ENCODE measurements at regions not wholly inside any gene's neighbourhood (a gene's known extent, or its start where the extent isn't known, plus 50 kb on each side); places are given as distances from the start of the nearest gene placed in this dataset.

DNA sequence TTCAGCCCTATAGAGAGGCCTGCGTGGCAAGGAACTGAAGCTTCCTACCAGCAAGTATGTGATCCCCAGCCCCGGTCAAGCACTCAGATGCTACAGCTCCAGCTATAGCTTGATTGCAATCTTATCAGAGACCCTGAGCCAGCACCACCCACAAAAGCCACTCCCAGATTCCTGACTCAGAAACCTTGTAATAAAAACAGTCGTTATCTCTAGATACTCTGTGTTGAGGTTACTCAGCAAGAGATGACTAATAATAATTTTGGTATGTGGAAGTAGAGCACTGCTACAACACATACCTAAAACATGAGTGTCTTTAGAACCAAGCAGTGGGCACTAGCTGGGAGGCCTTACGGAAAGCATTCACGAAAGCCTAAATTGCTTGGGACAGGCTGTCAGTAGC, 216.9 kb downstream of the UXS1 start (continued):
- TF ChIP-seq, protein P1, sequence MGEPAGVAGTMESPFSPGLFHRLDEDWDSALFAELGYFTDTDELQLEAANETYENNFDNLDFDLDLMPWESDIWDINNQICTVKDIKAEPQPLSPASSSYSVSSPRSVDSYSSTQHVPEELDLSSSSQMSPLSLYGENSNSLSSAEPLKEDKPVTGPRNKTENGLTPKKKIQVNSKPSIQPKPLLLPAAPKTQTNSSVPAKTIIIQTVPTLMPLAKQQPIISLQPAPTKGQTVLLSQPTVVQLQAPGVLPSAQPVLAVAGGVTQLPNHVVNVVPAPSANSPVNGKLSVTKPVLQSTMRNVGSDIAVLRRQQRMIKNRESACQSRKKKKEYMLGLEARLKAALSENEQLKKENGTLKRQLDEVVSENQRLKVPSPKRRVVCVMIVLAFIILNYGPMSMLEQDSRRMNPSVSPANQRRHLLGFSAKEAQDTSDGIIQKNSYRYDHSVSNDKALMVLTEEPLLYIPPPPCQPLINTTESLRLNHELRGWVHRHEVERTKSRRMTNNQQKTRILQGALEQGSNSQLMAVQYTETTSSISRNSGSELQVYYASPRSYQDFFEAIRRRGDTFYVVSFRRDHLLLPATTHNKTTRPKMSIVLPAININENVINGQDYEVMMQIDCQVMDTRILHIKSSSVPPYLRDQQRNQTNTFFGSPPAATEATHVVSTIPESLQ (CRISPR knock-in tag; IDR thresholded peaks at IDR 0.05), result no peak
- TF ChIP-seq NR3C1 (CRISPR knock-in tag; conservative IDR thresholded peaks at IDR 0.05; ENCODE audit: low read depth) (no peak), ZNF423 (CRISPR knock-in tag; IDR thresholded peaks at IDR 0.05) (no peak)
- TF ChIP-seq, protein P2, sequence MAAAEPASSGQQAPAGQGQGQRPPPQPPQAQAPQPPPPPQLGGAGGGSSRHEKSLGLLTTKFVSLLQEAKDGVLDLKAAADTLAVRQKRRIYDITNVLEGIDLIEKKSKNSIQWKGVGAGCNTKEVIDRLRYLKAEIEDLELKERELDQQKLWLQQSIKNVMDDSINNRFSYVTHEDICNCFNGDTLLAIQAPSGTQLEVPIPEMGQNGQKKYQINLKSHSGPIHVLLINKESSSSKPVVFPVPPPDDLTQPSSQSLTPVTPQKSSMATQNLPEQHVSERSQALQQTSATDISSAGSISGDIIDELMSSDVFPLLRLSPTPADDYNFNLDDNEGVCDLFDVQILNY (CRISPR knock-in tag; IDR thresholded peaks at IDR 0.05), result no peak

DNA sequence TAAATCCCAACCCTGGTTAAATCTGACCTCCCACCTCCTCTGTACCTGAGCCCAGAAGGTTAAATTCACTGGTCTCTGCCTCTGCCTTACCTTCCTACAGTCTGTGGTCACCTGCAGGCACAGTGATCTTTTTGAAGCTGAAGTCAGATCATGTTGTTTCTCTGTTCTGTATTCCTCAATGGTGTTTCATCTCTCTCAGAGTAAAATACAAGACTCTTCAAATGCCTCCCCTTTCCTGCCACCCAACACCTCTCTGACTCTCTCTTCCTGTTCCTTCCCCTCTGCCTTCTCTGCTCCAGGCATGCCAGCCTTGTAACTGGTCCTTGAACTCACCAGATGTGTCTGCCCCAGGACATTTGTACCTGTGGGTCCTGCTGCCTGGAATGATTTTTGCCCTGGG, 219.3 kb downstream of the UXS1 start:
- ChIA-PET CTCF (interaction anchor here (1.0 kb wide), 1 partner anchor 597 kb away, joined by 3 read pairs; no protein-coding TSS in a partner anchor), POLR2A (no interaction called here)
- Mint-ChIP-seq H3K27ac (no peak overlapping the region), H3K9me3 (peaks cover 30% of the 10 kb centered on the region), H3K4me3 (no peak overlapping the region), H3K36me3 (peaks cover 24% of the 10 kb centered on the region), H3K27me3 (ENCODE audit: low read depth) (no peaks in the 10 kb centered on the region; the same call in 1 of the 2 replicates), H3K4me1 (no peaks in the 10 kb centered on the region)
- DNase-seq (ENCODE audit: low spot score), result no peak
- no peak for ATAC-seq
- no peak for TF ChIP-seq ETV6 (CRISPR knock-in tag; IDR thresholded peaks at IDR 0.05)
- TF ChIP-seq SOX15 (CRISPR knock-in tag; IDR thresholded peaks at IDR 0.05), result no peak
- TF ChIP-seq, protein P3, sequence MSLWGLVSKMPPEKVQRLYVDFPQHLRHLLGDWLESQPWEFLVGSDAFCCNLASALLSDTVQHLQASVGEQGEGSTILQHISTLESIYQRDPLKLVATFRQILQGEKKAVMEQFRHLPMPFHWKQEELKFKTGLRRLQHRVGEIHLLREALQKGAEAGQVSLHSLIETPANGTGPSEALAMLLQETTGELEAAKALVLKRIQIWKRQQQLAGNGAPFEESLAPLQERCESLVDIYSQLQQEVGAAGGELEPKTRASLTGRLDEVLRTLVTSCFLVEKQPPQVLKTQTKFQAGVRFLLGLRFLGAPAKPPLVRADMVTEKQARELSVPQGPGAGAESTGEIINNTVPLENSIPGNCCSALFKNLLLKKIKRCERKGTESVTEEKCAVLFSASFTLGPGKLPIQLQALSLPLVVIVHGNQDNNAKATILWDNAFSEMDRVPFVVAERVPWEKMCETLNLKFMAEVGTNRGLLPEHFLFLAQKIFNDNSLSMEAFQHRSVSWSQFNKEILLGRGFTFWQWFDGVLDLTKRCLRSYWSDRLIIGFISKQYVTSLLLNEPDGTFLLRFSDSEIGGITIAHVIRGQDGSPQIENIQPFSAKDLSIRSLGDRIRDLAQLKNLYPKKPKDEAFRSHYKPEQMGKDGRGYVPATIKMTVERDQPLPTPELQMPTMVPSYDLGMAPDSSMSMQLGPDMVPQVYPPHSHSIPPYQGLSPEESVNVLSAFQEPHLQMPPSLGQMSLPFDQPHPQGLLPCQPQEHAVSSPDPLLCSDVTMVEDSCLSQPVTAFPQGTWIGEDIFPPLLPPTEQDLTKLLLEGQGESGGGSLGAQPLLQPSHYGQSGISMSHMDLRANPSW (CRISPR knock-in tag; conservative IDR thresholded peaks at IDR 0.05; ENCODE audit: low read depth), result no peak
- TF ChIP-seq, protein P2 (CRISPR knock-in tag; IDR thresholded peaks at IDR 0.05), result no peak
- TF ChIP-seq ZBTB21 (CRISPR knock-in tag; IDR thresholded peaks at IDR 0.05; ENCODE audit: borderline replicate concordance), result no peak
- no peak for TF ChIP-seq FOXJ3 (CRISPR knock-in tag; IDR thresholded peaks at IDR 0.05; ENCODE audit: borderline replicate concordance)
- TF ChIP-seq CREB1 (CRISPR knock-in tag; IDR thresholded peaks at IDR 0.05), result no peak
- TF ChIP-seq ZNF232 (CRISPR knock-in tag; IDR thresholded peaks at IDR 0.05), result no peak
- TF ChIP-seq GRHL2 (CRISPR knock-in tag; IDR thresholded peaks at IDR 0.05; ENCODE audit: insufficient replicate concordance, severe bottlenecking), result no peak
- no peak for TF ChIP-seq JAZF1 (CRISPR knock-in tag; IDR thresholded peaks at IDR 0.05)
- TF ChIP-seq JUN (CRISPR knock-in tag; IDR thresholded peaks at IDR 0.05), result no peak
- no peak for TF ChIP-seq TP53 (CRISPR knock-in tag; IDR thresholded peaks at IDR 0.05)
- TF ChIP-seq ZNF671 (CRISPR knock-in tag; IDR thresholded peaks at IDR 0.05), result no peak
- TF ChIP-seq ZNF219 (CRISPR knock-in tag; IDR thresholded peaks at IDR 0.05; ENCODE audit: borderline replicate concordance), result no peak
- TF ChIP-seq CBFB (CRISPR knock-in tag; IDR thresholded peaks at IDR 0.05; ENCODE audit: low read depth), result no peak
- no peak for TF ChIP-seq ZNF317 (CRISPR knock-in tag; IDR thresholded peaks at IDR 0.05; ENCODE audit: borderline replicate concordance, low read depth)

DNA sequence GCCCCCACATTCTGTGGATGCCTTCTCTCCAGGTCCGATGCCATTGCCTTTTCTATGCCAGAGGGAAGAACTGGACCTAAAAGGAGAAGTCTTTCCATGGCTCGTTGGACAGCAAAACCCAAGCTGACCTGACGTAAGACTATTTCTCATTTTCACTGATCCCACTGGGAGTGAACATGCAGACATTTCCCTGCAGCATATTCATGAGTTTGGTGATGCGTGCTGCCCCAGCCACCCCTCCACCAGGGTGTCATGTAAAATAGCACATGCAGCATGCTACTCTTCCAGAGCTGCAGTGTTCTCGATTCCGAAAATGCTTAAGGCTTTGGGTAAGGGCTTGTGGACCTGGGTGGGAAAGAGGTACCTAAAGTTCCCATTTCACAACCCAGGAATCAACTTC, 221.2 kb downstream of the UXS1 start:
- Mint-ChIP-seq H3K36me3 (peaks cover 15% of the 10 kb centered on the region), H3K9me3 (peaks cover 18% of the 10 kb centered on the region), H3K27me3 (ENCODE audit: low read depth) (no peaks in the 10 kb centered on the region), H3K27ac (no peak overlapping the region), H3K4me1 (no peaks in the 10 kb centered on the region), H3K4me3 (no peak overlapping the region)
- ATAC-seq, result no peak
- DNase-seq (ENCODE audit: low spot score), result no peak
- ChIA-PET CTCF (interaction anchor here (1.2 kb wide), 1 partner anchor 396 kb away, joined by 3 read pairs; no protein-coding TSS in a partner anchor), POLR2A (no interaction called here)
- TF ChIP-seq TCF7 (CRISPR knock-in tag; IDR thresholded peaks at IDR 0.05; ENCODE audit: low read depth) (no peak), ZNF396 (CRISPR knock-in tag; IDR thresholded peaks at IDR 0.05; ENCODE audit: borderline replicate concordance) (no peak)
- TF ChIP-seq, protein P4, sequence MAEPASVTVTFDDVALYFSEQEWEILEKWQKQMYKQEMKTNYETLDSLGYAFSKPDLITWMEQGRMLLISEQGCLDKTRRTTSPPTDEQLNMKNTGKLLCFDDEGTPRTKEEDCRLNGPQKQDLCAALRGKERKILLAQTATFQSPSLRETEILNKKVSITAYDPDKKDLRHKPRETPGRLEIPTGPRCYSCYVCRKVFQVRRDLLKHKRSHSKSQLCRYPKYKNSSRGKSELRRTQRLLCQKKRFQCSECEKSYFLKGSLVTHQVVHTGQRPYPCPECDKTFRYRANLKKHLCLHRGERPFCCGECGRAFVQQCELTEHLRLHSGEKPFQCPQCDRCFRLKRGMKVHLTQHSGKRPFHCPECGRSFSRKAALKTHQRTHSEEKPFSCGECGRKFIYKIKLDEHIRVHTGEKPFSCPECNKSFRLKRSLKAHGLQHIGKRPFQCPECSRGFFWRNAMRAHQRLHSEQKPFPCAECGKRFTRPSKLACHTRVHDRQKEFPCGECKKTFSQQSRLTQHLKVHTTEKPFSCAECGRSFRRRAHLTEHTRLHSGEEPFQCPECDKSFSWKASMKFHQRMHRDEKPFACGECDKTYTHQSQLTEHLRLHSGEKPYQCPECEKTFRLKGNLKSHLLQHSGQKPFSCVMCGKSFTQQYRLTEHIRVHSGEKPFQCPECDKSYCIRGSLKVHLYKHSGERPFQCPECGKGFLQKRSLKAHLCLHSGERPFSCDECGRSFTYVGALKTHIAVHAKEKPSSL (CRISPR knock-in tag; conservative IDR thresholded peaks at IDR 0.05), result no peak
